ENCODE measurements at regions not wholly inside any gene's neighbourhood (a gene's known extent, or its start where the extent isn't known, plus 50 kb on each side); places are given as distances from the start of the nearest gene placed in this dataset.
"Not testable (repeated sequence)": the region's sequence is repeated elsewhere in the genome, so short reads cannot be mapped to it uniquely, and the experiment has no call there.

DNA sequence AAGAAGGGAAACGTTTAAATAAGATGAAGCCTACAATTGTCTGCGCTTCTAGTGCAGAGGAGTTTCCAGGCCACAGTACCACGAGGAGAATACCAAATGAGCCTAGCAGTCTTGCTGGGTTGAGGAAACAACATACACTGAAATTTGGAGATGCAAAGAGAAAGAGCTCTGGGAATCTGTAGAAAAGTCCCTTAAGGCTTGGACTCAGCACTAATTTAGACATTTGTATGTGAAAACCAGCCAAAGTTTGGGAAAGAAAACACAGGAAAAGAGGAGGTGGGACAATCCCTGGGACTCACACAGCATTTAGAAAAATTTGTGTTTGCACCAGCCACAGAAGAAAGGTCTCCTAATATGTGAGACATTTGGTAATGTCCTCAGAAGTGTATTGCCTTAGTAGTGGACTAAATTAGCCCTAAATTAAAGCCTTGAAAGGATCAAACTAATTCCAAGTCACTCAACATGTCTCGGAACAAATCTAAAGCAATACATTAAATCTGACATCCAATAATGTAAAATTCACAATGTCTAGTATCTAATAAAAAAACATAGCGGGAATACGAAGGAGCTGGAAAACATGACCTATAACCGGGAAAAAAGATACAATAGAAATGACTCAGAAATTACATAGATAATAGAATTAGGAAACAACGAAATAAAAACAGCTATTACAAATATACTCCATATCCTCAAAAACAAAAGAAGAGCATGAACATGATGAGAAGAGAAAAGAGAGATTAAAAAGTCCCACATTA, 187.1 kb upstream of the NAMPT start:
- DNase-seq: no peak

DNA sequence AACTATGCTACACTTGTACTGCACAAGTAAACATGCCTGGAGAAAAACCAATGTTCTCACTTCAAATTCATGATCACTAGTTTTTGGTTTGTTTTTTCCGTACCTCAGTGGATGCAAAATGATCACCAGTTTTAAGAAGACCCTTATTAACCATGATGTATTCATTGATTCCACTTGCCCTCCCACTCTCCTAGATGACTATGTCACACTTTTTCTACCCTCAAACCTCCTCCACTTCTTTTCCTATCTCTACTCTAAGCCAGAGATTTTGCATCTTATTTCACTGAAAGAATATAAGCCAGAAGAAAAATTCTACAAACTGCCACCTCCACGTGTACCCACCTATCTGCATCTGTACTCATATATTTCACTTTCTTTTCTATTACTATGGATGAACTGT, 186.2 kb upstream of the NAMPT start:
- no peak for DNase-seq

DNA sequence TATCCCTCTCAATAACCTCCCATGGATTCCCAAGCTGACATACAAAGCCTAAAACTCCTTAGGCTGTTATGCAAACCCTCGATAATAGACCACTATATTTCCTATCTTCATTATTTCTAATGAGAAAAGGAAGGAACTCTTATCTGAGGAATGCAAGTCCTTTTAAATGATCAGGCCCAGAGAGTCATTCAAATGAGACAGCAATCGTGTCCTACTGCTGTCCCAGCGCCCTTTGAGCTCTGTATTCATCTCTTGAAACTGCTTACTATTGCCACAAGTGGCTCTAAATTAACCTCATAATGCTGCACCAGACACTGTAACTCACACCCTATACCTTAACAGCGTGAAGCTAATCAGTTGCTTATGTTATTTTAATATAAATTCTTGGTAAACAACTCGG, 182.1 kb upstream of the NAMPT start:
- DNase-seq: no peak

DNA sequence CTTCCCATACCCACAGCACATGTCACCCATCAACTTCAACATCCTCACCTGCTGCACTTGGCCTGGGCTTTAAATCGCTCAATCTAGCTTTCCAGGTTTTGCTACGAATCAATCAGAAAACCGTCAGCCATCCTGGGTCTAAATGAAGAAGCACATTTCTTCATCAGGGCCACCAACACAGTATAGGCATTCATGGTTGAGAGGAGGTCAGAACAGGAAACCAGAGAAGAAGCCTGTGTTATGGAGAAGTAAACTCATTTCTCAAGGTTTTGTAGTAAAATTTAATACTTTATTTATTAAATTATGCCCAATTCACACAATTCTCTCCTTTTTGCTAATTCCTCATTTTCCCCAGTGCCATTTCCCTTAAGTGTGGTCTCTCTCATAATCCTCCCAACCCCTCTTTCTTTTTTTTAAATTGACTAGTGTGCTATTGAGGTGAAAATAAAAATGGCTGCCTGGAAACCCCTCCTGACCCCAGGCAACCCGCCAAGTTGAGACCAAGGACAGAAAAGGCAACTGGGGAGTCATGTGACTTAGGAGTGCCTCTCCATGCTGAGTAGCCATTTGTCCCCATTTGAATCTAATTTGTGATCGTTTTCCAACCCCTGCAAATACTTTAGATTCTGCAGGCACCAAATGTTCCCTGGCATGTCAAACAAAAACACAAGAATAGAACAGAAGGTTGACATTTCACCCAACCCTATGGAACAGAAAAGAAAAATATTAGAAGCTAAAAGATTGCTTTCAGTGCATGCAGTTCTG, 181.1 kb upstream of the NAMPT start:
- DNase-seq: no peak

DNA sequence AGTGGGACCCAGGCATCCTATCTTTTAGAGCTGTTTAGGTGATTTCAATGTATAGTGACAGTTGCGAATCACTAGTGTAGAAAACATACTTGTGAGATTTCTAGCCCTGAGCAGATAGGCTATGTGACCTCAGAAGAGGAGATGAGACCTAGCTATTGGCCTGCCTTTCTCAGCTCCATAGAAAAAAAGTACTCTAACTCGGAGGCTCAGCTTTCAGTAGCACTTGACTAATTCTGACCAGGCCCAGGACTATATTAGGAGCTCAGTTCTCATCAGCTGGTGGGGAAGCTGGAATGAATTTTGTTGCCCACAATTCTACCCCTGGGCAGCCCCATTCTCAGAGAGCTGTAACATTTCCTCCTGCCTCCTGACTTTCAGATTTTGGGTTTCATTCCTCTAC, 179.9 kb upstream of the NAMPT start:
- DNase-seq: no peak

DNA sequence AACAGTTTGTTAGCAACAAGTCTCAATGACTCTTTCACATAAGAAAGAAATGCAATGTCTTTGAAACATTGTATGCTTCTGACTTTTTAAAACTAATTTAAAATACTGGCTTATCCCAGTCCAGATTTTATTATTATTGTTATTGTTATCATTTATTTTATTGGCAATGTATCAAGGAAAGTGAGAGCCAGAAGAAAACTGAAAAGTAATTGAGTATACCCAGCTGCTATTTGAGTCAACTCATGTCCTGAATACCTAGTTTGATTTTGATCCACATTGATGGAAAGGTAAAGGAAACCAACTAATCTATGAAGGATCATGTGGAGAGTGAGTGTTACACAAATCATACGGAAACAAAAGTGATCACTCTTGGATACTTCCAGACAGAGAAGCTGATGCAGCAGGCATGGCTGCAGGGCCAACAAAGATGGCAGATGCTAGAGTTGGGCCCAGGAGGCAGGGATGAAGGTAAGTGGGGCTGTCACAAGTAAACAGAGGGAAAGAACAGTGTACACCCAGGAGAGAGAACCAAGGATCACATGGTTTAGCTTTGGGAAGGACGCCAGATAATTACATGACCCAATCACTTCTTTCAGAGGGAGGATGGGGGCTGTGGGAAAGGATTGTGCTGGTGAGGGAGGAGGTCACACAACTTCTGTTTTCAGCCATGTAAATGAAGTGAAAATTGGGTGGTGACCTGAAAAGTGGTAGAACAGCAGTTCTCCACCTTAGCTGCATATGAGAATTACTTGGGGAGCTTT, 179.2 kb upstream of the NAMPT start:
- no peak for DNase-seq

DNA sequence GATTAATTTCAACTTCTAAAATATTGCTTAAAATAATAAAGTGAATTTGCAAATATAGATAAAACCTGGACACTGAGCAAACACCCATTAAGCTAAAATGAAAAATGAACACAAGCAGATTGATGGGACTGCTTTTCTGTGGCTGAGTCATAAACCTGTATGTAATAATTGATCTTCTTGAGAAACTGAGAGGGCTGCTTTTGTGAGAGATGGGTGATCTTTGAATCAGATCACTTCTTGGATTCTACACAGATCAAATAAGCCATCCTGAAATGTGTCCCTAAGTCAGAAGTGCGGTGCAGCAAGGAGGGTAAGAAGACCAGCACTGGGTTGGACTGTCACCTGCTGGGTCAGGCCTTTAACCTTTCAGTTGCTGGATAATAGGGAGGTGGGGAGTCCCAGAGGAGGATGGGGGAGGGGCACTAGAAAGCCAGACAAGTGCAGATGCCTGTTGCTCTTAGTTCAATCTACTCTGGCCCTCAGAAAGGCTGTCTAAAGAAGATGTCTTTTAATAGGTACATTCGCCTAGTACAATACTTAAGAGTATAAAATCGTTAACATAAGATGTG, 178.2 kb upstream of the NAMPT start:
- DNase-seq: no peak

DNA sequence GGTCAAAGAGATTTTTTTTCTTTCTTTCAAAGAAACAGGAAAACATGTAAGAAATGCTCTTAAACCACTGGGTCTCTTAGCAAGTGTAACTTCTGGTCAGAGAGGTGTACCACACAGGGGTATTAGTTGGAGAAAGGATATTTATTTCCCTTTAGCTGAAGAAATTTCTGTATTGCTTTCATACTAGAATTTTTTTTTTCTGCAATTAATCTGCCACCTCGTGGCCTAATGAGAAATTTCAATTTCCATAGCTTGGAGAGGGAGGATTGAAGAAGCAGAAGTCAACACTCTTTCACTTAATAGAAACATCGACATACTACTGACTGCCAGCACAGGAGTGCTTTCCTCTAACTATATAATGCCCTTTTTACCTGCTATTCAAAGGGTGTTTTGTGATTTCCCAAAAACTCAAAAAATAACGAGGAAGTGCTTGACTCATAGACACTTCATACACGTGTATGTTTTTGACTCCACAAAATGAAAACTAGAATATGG, 177.6 kb upstream of the NAMPT start:
- no peak for DNase-seq

DNA sequence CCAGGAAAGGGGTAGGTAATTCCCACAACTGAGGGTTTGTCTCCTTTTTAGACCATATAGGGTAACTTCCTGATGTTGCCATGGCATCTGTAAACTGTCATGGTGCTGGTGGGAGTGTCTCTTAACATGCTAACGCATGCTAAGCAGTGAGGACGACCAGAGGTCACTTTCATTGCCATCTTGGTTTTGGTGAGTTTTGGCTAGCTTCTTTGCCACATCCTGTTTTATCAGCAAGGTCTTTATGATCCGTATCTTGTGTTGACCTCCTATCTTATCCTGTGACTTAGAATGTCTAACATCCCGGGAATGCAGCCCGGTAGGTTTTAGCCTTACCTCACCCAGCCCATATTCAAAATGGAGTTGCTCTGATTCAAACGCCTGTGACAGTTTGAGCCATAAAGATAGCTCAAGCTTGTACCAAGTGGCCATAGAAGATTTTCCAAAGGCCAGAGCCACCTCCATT, 176.0 kb upstream of the NAMPT start:
- no peak for DNase-seq

DNA sequence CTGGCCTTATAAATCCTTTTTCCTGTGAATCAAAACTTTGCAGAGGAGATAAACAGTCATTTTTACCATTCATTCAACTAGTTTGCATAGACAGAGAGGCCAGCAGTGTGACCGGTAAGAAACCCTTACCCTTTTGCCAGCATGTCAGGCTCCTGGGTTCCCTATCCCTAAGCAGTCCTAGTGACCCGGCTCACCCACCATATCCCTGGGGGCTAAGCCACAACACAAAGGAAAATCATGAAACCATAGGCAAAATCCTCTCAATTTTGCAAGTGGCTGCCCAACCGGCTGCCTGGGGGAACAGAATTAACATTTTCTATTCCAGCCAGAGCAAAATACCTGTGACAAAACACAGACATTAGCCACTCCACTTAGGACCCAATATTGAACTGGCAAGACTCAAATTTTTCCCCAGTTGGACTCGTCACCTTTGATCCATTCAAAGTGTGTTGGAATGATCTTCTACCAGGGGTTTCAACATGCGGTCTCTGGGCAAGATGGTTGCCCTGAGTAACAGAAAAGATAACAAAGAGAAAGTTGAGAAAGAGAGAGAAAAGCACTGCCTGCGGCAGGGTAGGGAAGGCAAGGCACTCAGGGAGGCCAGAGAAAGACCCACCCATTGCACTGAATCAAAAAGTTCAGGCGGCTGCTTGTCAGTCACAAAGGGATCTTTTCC, 174.8 kb upstream of the NAMPT start:
- DNase-seq: no peak

DNA sequence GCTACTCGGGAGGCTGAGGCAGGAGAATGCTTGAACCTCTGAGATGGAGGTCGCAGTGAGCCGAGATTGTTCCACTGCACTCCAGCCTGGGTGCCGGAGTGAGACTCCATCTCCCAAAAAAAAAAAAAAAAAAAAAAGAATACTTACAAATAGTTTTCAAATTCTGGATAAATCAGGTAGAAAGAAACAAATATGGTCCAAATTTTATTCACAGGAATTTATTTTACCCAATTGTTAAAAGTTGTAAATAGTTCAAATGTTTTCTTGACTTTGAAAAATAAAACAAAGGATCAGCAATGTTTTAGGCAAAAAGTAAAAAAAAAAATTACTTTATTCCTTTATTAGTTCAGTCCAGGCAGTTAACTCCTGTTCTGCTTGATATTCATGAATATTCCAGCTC, 172.9 kb upstream of the NAMPT start:
- DNase-seq: no peak

DNA sequence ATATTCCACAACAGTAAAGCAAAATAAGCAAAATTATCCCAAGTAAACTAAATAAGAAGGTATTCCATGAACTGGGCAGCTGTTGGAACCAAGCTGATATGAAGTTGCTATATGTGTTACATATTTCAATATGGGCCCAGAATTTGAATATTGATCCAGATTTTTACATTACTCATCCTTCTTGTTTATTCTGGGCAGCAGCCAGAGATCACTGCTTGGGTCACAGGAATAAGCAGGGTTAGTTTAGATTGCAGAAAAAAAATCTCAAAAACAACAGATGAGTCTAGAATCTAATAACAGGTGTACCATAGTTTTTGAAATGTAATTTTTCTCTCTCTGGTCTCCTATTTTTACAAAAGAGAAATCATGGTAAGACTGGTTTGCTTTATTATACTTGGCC, 171.5 kb upstream of the NAMPT start:
- no peak for DNase-seq

DNA sequence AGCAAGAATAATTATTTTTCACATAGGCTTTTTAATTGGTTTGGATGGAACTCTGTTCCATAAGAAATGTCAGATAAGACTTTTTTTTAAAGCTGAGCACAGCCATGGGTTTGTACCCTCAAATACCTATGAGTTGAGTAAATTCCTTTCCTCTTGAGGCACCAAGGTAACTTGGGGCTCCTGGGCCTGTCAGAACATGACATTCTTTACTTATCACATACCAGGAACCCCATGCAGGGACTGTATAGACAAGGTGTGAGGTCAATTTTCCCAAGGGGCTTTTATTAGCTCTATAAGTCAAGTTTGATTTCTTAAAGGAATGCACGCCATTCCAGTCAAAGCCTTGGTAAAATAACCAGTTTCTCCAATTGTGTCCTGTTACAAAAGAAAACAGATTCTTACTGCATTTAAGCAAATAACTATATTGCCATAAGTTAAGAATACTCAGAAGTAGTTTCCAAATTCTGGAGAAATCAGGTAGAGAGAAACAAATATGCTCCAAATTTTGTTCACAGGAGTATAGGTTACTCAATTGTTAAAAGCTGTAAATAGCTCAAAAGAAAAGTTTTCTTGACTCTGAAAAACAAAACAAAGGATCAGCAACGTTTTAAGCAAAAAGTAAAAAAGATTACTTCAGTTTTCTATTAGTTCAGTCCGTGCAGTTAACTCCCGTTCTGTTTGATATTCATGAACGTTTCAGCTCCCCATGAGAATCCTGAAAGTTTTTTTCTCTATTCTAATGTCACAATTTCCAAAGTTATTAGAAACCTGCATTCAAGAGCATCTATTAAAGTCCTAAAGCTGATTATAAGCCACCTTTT, 167.5 kb upstream of the NAMPT start:
- DNase-seq: no peak

DNA sequence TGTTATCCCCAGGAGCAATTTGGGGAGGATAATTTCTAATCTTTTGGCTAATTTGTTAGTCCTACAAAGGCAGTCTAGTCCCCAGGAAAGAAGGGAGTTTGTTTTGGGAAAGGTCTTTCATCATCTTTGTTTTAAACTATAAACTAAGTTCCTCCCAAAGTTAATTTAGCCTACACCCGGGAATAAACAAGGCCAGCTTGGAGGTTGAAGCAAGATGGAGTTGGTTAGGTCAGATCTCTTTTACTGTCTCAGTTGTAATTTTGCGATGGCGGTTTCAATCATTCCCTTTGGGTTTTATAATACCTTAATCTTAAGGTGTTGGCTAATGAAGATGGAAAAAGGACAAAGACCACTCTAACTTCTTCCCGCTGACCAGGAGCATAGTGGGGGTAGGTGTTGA, 166.4 kb upstream of the NAMPT start:
- no peak for DNase-seq

DNA sequence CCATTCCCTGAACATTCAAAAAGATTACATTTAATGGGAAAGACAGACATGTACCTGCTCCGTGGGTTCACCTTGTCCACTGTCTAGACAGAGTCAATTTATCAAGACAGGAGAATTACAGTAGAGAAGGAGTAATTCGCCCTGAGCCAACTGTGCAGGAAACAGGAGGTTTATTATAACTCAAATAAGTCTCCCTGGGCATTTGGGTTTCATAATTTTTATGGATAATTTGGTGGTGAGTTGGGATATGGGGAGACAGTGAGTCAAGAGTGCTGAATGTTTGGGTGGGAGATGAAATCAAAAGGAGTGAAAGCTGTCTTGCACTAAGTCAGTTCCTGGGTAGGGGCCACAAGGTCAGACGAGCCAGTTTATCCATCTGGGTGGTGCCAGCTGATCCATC, 165.9 kb upstream of the NAMPT start:
- no peak for DNase-seq

DNA sequence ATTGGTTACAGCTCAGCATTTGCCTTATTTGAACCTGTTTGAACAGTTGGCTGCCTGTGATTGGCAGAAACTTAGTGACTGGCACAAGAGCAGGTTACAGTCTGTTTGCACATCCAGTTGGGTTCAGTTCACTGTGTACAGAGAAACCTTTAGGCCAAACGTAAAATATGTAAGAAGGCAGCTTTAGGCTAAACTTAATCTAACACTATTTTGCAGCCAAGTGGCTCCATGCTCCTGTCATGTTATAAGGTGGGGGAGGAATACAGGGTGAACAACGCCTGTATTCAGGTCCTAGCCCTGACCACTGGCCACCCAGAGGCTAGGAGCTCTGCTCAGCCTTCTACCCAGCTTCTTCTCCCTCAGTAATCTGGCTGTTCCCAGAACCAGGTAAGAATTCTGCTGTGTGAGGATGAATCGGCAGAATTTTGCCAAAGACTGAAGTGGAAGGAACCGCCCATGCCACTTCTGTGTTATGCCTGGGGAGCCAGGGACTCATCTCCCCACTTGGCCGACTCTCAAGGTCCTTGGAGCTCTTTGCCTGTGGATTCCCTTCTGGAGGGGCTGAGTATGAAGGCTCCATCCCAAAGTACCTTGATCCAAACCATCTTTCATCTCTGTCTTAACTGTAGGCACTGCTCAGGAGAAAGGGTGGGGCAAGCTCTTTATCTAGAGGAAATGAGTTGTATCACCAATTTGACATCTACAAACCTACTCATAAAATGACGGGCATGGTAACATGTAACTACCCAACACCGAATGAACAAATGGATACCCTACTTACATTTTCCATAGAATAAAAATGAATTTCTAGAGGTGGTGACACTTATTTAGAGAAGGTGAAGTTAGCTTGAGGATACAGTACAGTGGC, 164.4 kb upstream of the NAMPT start:
- DNase-seq: no peak

DNA sequence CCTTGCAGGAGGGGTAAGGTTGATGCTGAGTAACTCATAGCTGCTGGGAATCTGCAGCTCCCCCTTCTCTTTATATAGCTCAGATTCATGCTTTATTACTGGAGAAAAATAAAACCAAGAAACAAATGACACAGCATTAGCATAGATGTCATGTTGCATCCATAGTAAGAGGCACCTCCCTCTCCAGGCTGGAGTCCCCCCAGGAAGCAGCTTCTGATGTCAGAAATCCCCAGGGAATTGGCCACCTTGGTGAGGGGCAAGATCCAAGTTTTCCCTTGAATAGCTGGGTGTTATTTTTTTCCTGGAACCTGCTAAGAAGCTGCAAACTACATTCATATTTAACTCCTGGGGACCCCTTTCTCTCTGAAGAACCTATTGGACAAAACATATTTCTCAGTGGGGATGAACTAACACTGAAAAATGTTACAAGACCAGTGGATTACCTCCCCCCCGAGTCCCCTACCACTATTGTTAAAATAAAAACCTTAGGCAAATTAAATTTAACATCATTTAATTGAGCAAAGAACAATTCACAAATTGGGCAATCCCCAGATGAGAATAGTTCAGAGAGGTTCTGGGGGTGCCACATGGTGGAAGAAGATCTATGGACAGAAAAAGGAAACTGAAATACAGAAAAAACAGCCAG, 163.7 kb upstream of the NAMPT start:
- DNase-seq: no peak

DNA sequence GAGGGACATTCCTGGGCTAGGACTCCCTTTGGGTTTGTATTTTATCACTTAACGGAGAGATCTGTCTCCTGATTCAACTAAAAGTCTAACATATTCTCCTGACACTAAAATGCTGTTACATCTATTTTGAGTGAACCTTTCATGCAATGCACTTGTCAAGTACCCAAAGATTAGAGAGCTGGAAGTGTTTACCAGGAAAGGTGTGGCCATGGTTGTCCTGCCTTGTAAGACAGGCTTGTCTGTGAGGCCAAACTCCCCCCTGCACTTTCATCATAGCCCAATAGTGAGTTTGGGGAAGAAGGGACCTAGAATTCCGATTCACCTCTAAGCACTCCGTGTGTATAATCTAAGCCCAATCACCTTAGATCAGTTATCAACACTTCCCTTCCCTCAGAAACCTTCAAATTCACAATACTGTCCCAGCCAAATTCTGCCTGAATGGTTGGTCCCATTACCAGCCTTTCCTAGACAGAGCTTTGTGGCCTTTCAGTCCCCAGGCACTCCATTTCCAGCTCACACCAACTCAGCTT, 162.6 kb upstream of the NAMPT start:
- DNase-seq: no peak

DNA sequence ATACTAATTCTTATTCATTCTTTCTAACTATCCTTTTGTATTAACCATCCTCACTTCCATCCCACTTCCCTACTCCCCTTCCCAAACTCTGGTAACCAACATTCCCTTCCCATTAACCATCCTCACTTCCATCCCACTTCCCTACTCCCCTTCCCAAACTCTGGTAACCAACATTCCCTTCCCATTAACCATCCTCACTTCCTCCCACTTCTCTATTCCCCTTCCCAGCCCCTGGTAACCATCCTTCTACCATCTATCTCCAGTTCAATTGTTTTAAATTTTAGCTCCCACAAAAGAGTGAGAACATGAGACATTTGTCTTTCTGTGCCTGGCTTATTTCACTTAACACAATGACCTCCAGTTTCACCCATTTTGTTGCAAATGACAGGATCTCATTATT, 160.6 kb upstream of the NAMPT start:
- DNase-seq: not testable (repeated sequence)
